ENCODE measurements at regions not wholly inside any gene's neighbourhood (a gene's known extent, or its start where the extent isn't known, plus 50 kb on each side); places are given as distances from the start of the nearest gene placed in this dataset.

DNA sequence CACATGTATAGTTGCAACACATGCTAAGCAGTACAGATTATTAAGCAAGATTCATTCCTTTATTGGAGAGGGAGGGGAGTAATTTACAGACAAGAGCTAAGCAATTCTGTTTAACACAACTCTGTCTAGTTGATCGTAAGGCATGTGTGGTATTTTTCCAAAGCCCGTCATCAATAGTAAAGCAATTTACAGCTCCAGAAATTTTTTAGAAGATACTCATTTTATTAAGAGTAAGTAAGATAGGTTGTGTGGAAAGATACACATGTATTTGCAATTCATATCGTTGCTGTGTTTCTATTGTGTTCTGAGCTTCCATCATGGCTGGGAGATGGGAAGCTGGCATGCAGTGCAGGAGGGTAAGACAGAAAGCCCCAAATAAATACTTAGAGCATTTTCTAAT lies 289.2 kb upstream of the TMEM161B start (continued):
- TF ChIP-seq ATF2 (IDR thresholded peaks at IDR 0.05; ENCODE audit: low read length): no peak
- no peak for TF ChIP-seq KDM4A (IDR thresholded peaks at IDR 0.05; ENCODE audit: low read depth, low read length, severe bottlenecking)
